Muscle of leg (tissue), 3 donors: ENCODE measurements at regions not wholly inside any gene's neighbourhood (a gene's known extent, or its start where the extent isn't known, plus 50 kb on each side); places are given as distances from the start of the nearest gene placed in this dataset.

Source experiments
- DNase-seq: peaks from one replicate; pipeline ENCODE4 v3.0.0; 2013
- H3K27ac ChIP-seq: one replicate; pipeline ENCODE4 v1.5.1; 2013; ENCODE audit warnings: mild to moderate bottlenecking, low read length, control low read depth
- H3K27me3 ChIP-seq: one replicate; pipeline ENCODE4 v1.6.1; 2013; ENCODE audit warnings: low read length; ENCODE audit not compliant: control insufficient read depth, insufficient read depth
- H3K36me3 ChIP-seq: one replicate; pipeline ENCODE4 v1.6.1; 2013; ENCODE audit warnings: low read length; ENCODE audit not compliant: control insufficient read depth, insufficient read depth
- H3K4me1 ChIP-seq: one replicate; pipeline ENCODE4 v1.6.1; 2013; ENCODE audit warnings: low read length; ENCODE audit not compliant: control insufficient read depth, insufficient read depth
- H3K4me3 ChIP-seq: one replicate; pipeline ENCODE4 v1.5.1; 2013; ENCODE audit warnings: low read length, control low read depth
- H3K9me3 ChIP-seq: replicated peaks from 2 replicates; pipeline ENCODE4 v1.6.1; 2013; ENCODE audit warnings: low read depth, low read length; ENCODE audit not compliant: control insufficient read depth
- WGBS: methylation state at CpG from one replicate; pipeline ENCODE4 v1.1.5; 2013; ENCODE audit warnings: missing lambda C conversion rate; ENCODE audit not compliant: insufficient coverage; 5-methylcytosine and 5-hydroxymethylcytosine counted together

DNA sequence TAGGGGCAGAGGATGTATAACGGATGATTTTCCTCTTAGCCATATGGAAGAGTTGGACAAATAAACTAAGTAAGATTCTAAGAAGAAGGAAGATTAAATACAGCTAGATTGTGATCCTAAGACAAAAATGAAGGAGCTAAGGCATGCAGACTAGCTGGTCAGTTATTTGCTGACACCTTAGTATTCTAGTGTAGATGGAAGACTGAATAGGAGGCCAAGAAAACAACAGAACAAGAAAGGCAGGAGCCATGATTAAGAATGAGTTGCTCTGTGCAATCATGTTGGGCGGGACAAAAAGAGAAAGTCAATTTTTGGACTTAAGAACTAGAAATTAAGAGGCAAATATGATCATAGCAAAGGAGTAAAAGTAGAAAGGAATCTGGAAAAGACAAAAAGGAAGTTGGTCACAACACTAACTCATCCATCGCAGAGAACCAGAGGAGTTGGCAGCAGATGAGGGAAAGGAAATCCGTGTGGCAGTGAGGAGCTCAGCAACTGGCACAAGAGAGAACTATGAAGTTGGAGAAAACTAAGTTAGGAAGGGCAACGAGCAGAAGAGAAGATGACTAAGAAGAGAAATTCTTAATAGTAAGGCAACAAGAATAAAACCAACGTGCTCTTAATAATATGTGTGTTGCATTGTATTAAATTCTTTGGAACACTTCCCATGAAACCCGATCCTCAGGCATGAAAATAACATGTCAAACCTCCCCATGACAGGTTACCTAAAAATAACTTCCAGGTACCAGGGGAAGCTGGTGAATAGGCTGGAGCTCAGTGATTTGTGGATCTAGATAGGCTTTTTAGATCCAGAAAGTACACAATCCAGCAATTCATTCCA, 234.4 kb downstream of the LTN1 start:
- Histone ChIP-seq H3K27me3 (no peaks in the 10 kb centered on the region), H3K9me3 (no peaks in the 10 kb centered on the region), H3K4me3 (no peak overlapping the region), H3K4me1 (peaks cover 3% of the 10 kb centered on the region), H3K36me3 (no peaks in the 10 kb centered on the region), H3K27ac (no peak overlapping the region)
- DNase-seq: no peak
- WGBS: 85% methylated on average over 2 of the region's 7 CpGs

DNA sequence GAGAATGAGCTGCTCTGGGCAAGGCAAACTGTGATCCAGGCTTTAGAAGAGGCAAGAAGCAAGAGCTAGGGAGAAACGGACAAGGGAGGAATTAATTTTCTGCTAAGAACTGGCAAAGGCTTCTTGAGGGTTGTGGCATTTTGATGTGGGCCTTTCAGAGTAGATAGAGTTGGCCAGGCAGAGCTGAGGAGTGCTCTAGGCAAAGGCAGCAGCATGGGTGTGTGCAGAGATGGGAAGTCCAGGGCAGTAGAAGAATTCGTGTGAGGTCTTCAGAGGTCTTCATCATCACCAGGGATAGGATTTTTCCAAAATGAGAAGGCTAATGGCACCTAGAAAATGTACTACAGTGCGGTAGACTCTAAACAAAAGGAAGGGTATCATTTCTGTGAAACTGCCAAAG, 237.8 kb downstream of the LTN1 start:
- WGBS: 59% methylated on average over 2 of the region's 3 CpGs
- DNase-seq: no peak
- H3K27ac ChIP-seq: no peak overlapping the region
- H3K27me3 ChIP-seq: no peaks in the 10 kb centered on the region
- no peak overlapping the region for H3K4me3 ChIP-seq
- no peaks in the 10 kb centered on the region for H3K36me3 ChIP-seq
- H3K9me3 ChIP-seq: no peaks in the 10 kb centered on the region
- H3K4me1 ChIP-seq: peaks cover 3% of the 10 kb centered on the region

GRCh38 chr21:28754127-28754611, 238.5 kb downstream of the LTN1 start:
- peak overlapping the region; percentile 44 for H3K27ac ChIP-seq
- no peaks in the 10 kb centered on the region for H3K27me3 ChIP-seq
- H3K4me1 ChIP-seq: peaks cover 3% of the 10 kb centered on the region
- no CpG with 5 or more reads among the region's 9 CpGs for whole genome bisulfite sequencing
- DNase-seq: peak; percentile 51
- H3K36me3 ChIP-seq: no peaks in the 10 kb centered on the region
- no peak overlapping the region for H3K4me3 ChIP-seq
- no peaks in the 10 kb centered on the region for H3K9me3 ChIP-seq

GRCh38 chr21:28752131-28752530, 240.5 kb downstream of the LTN1 start:
- Histone ChIP-seq H3K4me3 (no peak overlapping the region), H3K27ac (no peak overlapping the region), H3K27me3 (no peaks in the 10 kb centered on the region), H3K36me3 (no peaks in the 10 kb centered on the region), H3K4me1 (peaks cover 3% of the 10 kb centered on the region), H3K9me3 (no peaks in the 10 kb centered on the region)
- no CpG with 5 or more reads among the region's 2 CpGs for WGBS
- no peak for DNase-seq

- no peak for DNase-seq
- Histone ChIP-seq H3K4me3 (no peak overlapping the region), H3K9me3 (no peaks in the 10 kb centered on the region), H3K36me3 (no peaks in the 10 kb centered on the region), H3K27me3 (no peaks in the 10 kb centered on the region), H3K27ac (no peak overlapping the region), H3K4me1 (peaks cover 3% of the 10 kb centered on the region)
- no CpG with 5 or more reads among the region's 3 CpGs for WGBS
These were observed 241.5 kb downstream of the LTN1 start for GRCh38 chr21:28751176-28751575.

- DNase-seq: no peak
- Histone ChIP-seq H3K9me3 (no peaks in the 10 kb centered on the region), H3K27ac (no peak overlapping the region), H3K4me3 (no peak overlapping the region), H3K4me1 (peaks cover 3% of the 10 kb centered on the region), H3K36me3 (no peaks in the 10 kb centered on the region), H3K27me3 (no peaks in the 10 kb centered on the region)
- 100% methylated on average over 3 of the region's 5 CpGs for WGBS
These were observed 242.1 kb downstream of the LTN1 start for GRCh38 chr21:28750565-28750964.

- no peaks in the 10 kb centered on the region for H3K36me3 ChIP-seq
- no peak overlapping the region for H3K4me3 ChIP-seq
- no peaks in the 10 kb centered on the region for H3K27me3 ChIP-seq
- no peaks in the 10 kb centered on the region for H3K9me3 ChIP-seq
- no peak for DNase-seq
- WGBS: 82% methylated on average over 1 of the region's 3 CpGs
- H3K27ac ChIP-seq: no peak overlapping the region
- peaks cover 6% of the 10 kb centered on the region for H3K4me1 ChIP-seq
These were observed 243.1 kb downstream of the LTN1 start for GRCh38 chr21:28749536-28749935.

- Histone ChIP-seq H3K4me3 (no peak overlapping the region), H3K27ac (no peak overlapping the region)
- no CpG with 5 or more reads among the region's 1 CpG for WGBS
These were observed 245.2 kb downstream of the LTN1 start for GRCh38 chr21:28747464-28747863.

DNA sequence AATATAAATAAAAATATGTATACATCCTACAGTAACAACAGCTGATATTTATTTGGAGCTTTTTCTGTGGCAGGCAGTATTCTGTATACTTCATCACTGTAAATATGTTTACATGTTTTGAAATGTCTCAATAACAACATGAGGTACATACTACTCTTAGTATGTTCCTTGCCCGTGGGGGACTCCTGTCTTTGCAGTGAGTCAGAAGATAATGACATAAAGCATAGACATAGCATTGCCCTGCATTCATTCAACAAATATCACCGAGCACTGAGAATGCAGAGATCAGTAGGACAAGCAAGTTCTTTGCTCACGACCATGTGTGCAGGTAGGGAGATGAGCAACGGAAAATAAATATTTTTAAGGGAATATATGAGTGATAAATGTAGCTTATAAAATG, 246.5 kb downstream of the LTN1 start:
- Histone ChIP-seq H3K27ac (no peak overlapping the region), H3K4me3 (no peak overlapping the region), H3K9me3 (no peaks in the 10 kb centered on the region), H3K27me3 (no peaks in the 10 kb centered on the region), H3K36me3 (no peaks in the 10 kb centered on the region), H3K4me1 (peaks cover 3% of the 10 kb centered on the region)
- WGBS: no CpG with 5 or more reads among the region's 4 CpGs
- DNase-seq: no peak

More at GRCh38 chr21:28747464-28747863, 245.2 kb downstream of the LTN1 start:
- Histone ChIP-seq H3K9me3 (no peaks in the 10 kb centered on the region), H3K4me1 (peaks cover 3% of the 10 kb centered on the region), H3K36me3 (no peaks in the 10 kb centered on the region), H3K27me3 (no peaks in the 10 kb centered on the region)
- no peak for DNase-seq

DNA sequence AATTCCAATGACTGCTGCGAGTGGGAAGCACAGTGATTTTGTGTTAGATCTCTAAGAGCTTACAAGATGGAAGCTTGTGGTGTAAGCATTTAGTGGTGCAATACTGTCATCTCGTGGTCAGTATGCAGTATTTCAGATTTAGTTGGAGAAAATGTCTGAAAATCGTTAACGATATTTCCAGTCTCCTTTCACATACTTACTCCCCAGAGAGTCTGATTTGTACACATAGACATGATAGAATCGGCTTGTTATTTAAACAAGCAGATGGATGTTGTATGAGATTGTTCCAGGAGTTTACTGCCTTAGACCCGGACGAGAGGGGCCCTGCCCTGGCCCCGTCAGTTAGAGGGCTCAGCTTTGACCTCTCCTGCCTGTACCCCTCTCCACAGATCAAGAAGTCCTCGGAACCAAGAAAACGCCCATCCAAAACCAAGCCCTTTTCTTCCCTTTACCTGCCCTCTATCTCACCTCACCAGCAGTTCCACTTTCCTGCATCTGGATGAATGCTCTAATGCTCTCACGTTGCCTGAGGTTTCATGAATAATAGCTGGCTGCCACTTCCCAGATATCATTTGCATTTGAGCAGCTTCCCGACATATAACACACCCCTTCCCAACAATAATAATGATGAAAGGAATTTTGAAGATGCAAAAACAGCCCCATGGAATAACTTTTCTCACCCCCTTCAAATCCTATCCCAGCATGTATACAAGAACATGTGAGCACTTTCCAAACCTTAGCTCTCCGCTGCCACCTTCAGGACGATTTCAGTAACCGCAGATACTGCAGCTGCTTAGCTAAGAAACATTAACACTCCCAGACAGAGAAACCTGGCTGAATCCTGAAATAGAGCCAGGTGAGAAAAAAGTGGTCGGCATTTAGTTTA, 247.3 kb downstream of the LTN1 start:
- DNase-seq: peak; percentile 93
- H3K4me1 ChIP-seq: peaks cover 3% of the 10 kb centered on the region
- H3K27me3 ChIP-seq: no peaks in the 10 kb centered on the region
- 5% methylated on average over 6 of the region's 16 CpGs for WGBS
- peak overlapping the region; percentile 45 for H3K4me3 ChIP-seq
- H3K9me3 ChIP-seq: no peaks in the 10 kb centered on the region
- no peaks in the 10 kb centered on the region for H3K36me3 ChIP-seq
- peak overlapping the region; percentile 71 for H3K27ac ChIP-seq
